ENCODE measurements at regions not wholly inside any gene's neighbourhood (a gene's known extent, or its start where the extent isn't known, plus 50 kb on each side); places are given as distances from the start of the nearest gene placed in this dataset.
"Not testable (repeated sequence)": the region's sequence is repeated elsewhere in the genome, so short reads cannot be mapped to it uniquely, and the experiment has no call there.

DNA sequence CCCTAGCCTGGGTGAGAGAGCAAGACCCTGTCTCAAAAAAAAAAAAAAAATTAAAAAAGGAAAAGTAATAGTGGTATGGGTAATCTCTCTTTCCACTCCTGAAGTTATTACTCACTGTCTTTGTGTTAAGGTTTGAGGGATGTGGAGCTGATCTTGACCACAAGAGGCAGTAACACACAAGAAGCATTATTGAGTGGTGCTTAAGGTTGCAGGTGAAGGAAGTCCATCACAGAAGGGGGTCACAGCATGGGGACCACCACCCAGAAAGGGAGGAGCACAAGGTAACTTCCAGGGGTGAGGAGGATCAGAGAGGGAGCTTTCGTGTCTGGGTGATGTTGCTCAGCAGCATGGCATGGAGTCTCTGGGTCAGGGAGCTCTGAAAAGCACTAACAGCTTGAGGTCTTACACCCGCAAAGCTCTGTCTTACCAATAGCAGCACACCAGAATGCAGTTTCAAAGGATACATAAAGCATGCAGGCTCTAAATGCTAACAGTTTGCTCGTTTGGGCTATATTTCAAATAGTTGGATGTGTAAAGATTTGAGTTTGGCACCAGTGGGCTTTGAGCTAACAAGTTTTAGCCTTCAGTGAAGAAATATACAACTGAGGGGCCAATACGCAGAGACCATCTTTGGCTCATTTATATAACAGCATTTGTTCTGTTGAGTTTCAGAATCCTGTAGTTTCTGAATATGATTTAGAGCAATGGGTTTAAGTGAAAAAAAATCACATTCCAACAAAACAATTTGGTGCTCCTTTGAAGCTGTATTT lies 100.4 kb upstream of the DNAJC1 start:
- DNase-seq (ENCODE audit: low spot score): peak; percentile 12
- TF ChIP-seq, protein P1, sequence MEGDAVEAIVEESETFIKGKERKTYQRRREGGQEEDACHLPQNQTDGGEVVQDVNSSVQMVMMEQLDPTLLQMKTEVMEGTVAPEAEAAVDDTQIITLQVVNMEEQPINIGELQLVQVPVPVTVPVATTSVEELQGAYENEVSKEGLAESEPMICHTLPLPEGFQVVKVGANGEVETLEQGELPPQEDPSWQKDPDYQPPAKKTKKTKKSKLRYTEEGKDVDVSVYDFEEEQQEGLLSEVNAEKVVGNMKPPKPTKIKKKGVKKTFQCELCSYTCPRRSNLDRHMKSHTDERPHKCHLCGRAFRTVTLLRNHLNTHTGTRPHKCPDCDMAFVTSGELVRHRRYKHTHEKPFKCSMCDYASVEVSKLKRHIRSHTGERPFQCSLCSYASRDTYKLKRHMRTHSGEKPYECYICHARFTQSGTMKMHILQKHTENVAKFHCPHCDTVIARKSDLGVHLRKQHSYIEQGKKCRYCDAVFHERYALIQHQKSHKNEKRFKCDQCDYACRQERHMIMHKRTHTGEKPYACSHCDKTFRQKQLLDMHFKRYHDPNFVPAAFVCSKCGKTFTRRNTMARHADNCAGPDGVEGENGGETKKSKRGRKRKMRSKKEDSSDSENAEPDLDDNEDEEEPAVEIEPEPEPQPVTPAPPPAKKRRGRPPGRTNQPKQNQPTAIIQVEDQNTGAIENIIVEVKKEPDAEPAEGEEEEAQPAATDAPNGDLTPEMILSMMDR (IDR thresholded peaks at IDR 0.05; ENCODE audit: extremely low read depth, missing control alignments): no peak

DNA sequence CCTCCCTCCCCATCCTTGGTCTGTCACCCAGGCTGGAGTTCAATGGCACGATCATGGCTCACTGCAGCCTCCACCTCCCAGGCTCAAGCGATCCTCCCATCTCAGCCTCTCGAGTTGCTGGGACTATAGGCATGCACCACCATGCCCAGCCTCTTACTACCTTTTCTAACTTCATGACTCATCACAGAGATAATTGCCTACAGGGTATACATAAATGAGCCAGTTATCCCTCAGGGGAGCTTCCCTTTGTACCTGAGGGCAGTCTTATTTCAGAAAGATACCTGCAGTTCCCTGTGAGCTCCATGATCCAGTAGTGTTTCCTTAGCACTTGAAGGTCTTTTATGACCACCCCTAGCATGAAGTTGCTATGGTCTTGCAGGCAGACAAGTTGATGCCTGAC lies 94.2 kb upstream of the DNAJC1 start:
- DNase-seq (ENCODE audit: low spot score): no peak
- TF ChIP-seq, protein P1 (IDR thresholded peaks at IDR 0.05; ENCODE audit: extremely low read depth, missing control alignments): no peak

DNA sequence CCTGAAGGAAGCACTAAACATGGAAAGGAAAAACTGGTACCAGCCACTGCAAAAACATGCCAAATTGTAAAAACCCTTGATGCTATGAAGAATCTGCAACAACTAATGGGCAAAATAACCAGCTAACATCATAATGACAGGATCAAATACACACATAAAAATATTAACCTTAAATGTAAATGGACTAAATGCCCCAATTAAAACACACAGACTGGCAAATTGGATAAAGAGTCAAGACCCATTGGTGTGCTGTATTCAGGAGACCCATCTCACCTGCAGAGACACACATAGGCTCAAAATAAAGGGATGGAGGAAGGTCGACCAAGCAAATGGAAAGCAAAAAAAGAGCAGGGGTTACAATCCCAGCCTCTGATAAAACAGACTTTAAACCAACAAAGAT lies 87.7 kb upstream of the DNAJC1 start:
- not testable (repeated sequence) for DNase-seq (ENCODE audit: low spot score)

DNA sequence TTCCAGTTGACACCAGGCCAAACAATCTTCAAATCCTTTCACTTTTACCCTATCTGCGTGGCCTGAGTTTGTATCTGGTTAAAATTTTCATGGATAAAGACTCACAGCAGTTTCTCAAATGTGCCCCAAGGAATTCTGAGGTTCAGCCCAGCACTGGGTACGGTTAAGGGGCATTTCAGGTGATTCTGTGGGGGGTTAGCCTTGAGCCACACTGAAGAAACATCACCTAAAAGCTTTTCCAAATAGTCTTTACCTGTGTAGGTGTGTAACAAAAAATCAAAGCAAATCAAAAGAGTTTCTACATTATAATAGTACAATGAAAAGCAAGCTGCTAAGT lies 83.8 kb upstream of the DNAJC1 start:
- TF ChIP-seq, protein P1 (IDR thresholded peaks at IDR 0.05; ENCODE audit: extremely low read depth, missing control alignments): no peak
- DNase-seq (ENCODE audit: low spot score): no peak

DNA sequence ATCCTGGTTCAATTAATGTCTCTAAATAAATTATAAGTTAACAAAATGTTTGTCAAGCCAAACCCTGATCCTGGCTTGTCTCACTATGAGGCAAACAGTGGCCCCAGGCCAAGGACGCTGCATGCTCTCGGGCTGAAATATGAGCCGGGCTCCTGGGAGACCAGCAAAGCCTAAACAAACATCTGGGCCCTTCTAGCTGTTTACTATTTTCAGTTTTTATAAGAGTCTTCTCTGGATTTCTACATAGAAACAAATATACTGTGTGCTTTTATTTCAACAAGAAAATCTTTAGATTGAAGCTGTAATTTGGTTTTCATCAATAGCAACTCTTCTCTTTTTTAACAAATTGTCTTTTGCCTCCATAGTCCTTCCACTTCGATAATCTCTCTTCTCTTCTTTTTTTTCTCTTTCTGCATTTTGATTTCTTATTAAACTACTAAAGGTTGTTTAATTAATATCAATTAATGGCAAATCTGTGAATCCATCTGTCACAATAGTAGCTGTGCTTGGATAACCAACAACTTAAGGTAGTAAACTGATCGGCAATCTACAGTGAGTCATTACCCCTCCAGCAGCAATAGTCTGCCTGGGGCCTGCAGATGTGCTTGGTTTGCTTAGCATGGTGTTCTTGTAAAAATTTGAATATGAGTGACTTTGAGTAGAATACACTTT lies 83.3 kb upstream of the DNAJC1 start:
- DNase-seq (ENCODE audit: low spot score): no peak

DNA sequence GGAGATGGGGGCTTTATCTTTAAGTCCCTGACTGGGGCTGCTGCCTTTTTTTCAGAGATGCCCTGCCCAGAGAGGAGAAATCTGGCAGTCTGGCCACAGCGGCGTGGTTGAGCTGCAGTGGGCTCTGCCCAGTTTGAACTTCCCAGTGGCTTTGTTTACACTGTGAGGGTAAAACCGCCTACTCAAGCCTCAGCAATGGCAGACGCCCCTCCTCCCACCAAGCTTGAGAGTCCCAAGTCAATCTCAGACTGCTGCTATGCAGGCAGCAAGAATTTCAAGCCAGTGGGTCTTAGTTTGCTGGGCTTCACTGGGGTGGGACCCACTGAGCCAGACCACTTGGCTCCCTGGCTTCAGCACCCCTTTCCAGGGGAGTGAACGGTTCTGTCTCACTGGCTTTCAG lies 76.4 kb upstream of the DNAJC1 start:
- not testable (repeated sequence) for DNase-seq (ENCODE audit: low spot score)

More for the DNA sequence above, 83.3 kb upstream of the DNAJC1 start:
- TF ChIP-seq, protein P1 (IDR thresholded peaks at IDR 0.05; ENCODE audit: extremely low read depth, missing control alignments): no peak

DNA sequence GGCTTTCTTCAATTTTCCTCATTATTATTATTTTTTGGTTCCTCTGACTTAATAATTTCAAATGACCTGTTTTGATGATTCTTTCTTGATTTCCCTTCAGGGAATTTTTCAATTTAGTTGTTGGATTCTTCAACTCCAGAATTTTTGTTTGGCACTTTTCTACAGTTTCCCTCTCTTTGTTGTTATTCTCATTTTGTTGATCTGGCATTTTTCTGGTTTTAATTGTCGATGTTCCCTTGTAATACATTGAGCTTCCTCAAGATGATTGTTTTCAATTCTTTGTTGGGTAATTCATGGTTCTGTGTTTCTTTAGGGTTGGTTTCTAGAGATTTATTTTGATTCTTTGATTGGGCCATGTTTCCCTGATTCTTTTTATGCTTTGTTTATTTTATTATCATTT lies 67.8 kb upstream of the DNAJC1 start:
- TF ChIP-seq, protein P1 (IDR thresholded peaks at IDR 0.05; ENCODE audit: extremely low read depth, missing control alignments): no peak
- no peak for DNase-seq (ENCODE audit: low spot score)

DNA sequence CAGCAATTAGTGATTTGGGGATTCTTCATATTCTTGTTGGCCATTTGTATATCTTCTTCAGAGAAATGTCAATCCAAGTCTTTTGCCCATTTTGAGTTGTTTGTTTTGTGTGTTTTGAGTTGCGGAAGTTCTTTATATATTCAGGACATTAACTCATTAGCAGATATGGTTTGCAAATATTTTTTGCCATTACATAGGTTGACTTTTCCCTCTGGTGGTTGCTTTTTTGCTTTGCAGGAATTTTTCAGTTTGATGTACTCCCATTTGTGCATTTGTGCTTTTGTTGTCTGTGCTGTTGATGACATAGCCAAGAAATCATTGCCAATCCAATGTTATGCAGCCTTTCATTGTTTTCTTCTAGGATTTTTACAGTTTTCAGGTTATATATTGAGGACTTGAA lies 63.6 kb upstream of the DNAJC1 start:
- TF ChIP-seq, protein P1 (IDR thresholded peaks at IDR 0.05; ENCODE audit: extremely low read depth, missing control alignments): no peak
- DNase-seq (ENCODE audit: low spot score): no peak

DNA sequence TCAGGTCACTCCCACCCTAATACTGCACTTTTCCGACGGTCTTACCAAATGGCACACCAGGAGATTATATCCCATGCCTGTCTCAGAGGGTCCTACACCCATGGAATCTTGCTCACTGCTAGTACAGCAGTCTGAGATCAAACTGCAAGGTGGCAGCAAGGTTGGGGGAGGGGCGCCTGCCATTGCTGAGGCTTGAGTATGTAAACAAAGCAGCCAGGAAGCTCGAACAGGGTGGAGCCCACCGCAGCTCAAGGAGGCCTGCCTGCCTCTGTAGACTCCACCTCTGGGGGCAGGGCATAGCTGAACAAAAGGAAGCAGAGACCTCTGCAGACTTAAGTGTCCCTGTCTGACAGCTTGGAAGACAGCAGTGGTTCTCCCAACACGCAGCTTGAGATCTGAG lies 57.5 kb upstream of the DNAJC1 start:
- not testable (repeated sequence) for DNase-seq (ENCODE audit: low spot score)

All from GM20000 (cell line).